CD4-positive, alpha-beta T cell (primary cell): ENCODE measurements at regions not wholly inside any gene's neighbourhood (a gene's known extent, or its start where the extent isn't known, plus 50 kb on each side); places are given as distances from the start of the nearest gene placed in this dataset.

Experiments
- ATAC-seq: fragments of 200-7000 bp; cut with Tn5 transposase; one replicate; pipeline ENCODE4 v1.10.0; 2022; ENCODE audit warnings: mild to moderate bottlenecking; ENCODE audit not compliant: poor library complexity
- CTCF ChIA-PET: fragments of 350-600 bp; sonication (Branson Sonifier 250); formaldehyde crosslinking; loops from one replicate; lab custom pipeline; 2021; ENCODE audit warnings: antibody characterized with exemption, inconsistent platforms; lab: Charles Lee
- POLR2A ChIA-PET: fragments of 350-600 bp; sonication (Branson Sonifier 250); formaldehyde crosslinking; loops from one replicate; lab custom pipeline; 2021; ENCODE audit warnings: antibody characterized with exemption, inconsistent platforms; lab: Charles Lee
- DNase-seq, 14 experiments: peaks; one replicate each; pipeline ENCODE4 v3.0.0-alpha.2; 2013 to 2020; ENCODE audit warnings: mixed read lengths in 2 of 14
- H3K27ac ChIP-seq, 2 donors: one replicate each; pipeline versions ENCODE4 v1.5.1 to v1.7.0; 2013; ENCODE audit warnings: low read length in 2 of 2, low read depth in 1 of 2, mild to moderate bottlenecking in 1 of 2
- H3K27me3 ChIP-seq, 2 experiments: 1 replicate in 1 of 2; 2 replicates in 1 of 2; pipeline versions ENCODE4 v1.6.1 to v1.7.0; 2013; ENCODE audit warnings: low read length in 2 of 2, control low read depth in 1 of 2, mild to moderate bottlenecking in 1 of 2, moderate library complexity in 1 of 2; ENCODE audit not compliant: insufficient read depth in 2 of 2, control insufficient read depth in 1 of 2
- H3K36me3 ChIP-seq: one replicate; pipeline ENCODE4 v1.6.1; 2013; ENCODE audit warnings: low read length, control low read depth; ENCODE audit not compliant: insufficient read depth
- H3K4me1 ChIP-seq: one replicate; pipeline ENCODE4 v1.6.1; 2013; ENCODE audit warnings: low read length, control low read depth; ENCODE audit not compliant: insufficient read depth
- H3K4me3 ChIP-seq: one replicate; pipeline ENCODE4 v1.5.1; 2013; ENCODE audit warnings: mild to moderate bottlenecking, low read length, moderate library complexity
- H3K9me3 ChIP-seq, 2 experiments: 1 replicate in 1 of 2; 2 replicates in 1 of 2; pipeline versions ENCODE4 v1.6.1 to v1.7.0; 2013; ENCODE audit warnings: low read length in 2 of 2, mild to moderate bottlenecking in 2 of 2, control low read depth in 1 of 2, moderate library complexity in 1 of 2; ENCODE audit not compliant: control insufficient read depth in 1 of 2, insufficient read depth in 1 of 2
- H3K27ac Mint-ChIP-seq: one replicate; pipeline ENCODE4 v1.8.0; 2020; ENCODE audit warnings: mixed read lengths
- H3K27me3 Mint-ChIP-seq: one replicate; pipeline ENCODE4 v1.8.0; 2021; ENCODE audit warnings: mixed read lengths
- H3K36me3 Mint-ChIP-seq: one replicate; pipeline ENCODE4 v1.8.0; 2021; ENCODE audit warnings: low read depth, mixed read lengths
- H3K4me1 Mint-ChIP-seq: one replicate; pipeline ENCODE4 v1.8.0; 2021; ENCODE audit warnings: low read depth, mixed read lengths
- H3K4me3 Mint-ChIP-seq: one replicate; pipeline ENCODE4 v1.8.0; 2020; ENCODE audit warnings: mild to moderate bottlenecking, mixed read lengths
- H3K9me3 Mint-ChIP-seq: one replicate; pipeline ENCODE4 v1.8.0; 2020; ENCODE audit warnings: mixed read lengths
- CTCF ChIP-seq: fragments of 200-600 bp; IDR thresholded peaks from one replicate; pipeline ENCODE4 v1.8.0; 2022; ENCODE audit warnings: antibody characterized with exemption, mild to moderate bottlenecking
- intact Hi-C, 2 experiments: fragments of 100-400 bp; cut with DNase I in 1 of 2; cut with micrococcal nuclease in 1 of 2; formaldehyde crosslinking; loops; one replicate each; pipeline versions ENCODE4 v1.15.1 to v1.9.0; 2023 to 2025; cut with DNase I, micrococcal nuclease

- no peaks in the 10 kb centered on the region for H3K27me3 ChIP-seq
- peaks cover 5% of the 10 kb centered on the region for H3K4me1 ChIP-seq
- peaks cover 20% of the 10 kb centered on the region for H3K4me1 Mint-ChIP-seq
- H3K27me3 Mint-ChIP-seq: no peaks in the 10 kb centered on the region
- no peaks in the 10 kb centered on the region for H3K36me3 Mint-ChIP-seq
- no peak overlapping the region for H3K27ac Mint-ChIP-seq
- no peaks in the 10 kb centered on the region for H3K9me3 ChIP-seq
- peak; percentile 71 for ATAC-seq
- POLR2A ChIA-PET: interaction anchor here (1.0 to 2.1 kb wide), 6 partner anchors 17 to 237 kb away, joined by 3 to 22 read pairs (median 8); partner anchors contain the start of gene TNFAIP3
- no peak overlapping the region for H3K27ac ChIP-seq
- H3K36me3 ChIP-seq: no peaks in the 10 kb centered on the region
- peaks cover under 1% of the 10 kb centered on the region for H3K9me3 Mint-ChIP-seq
- TF ChIP-seq CTCF: peak; percentile 96
- CTCF ChIA-PET: interaction anchor here (0.6 to 2.2 kb wide), 18 partner anchors 11 to 246 kb away, joined by 3 to 11 read pairs (median 4); partner anchors contain the start of gene TNFAIP3
- peak in 5 of 14 experiments; percentile 10 to 69 (median 53) for DNase-seq
- H3K4me3 Mint-ChIP-seq: no peak overlapping the region
- intact Hi-C loops: loop anchor here (1.0 to 5.0 kb wide), 6 partner anchors 62 to 240 kb away; partner anchors contain the start of gene TNFAIP3 (in 1 of the 2)
- no peak overlapping the region for H3K4me3 ChIP-seq
These were observed 77.9 kb downstream of the TNFAIP3 start for GRCh38 chr6:137944793-137945498.

GRCh38 chr6:137949686-137950390 lies 82.8 kb downstream of the TNFAIP3 start:
- ATAC-seq (peak; percentile 66), DNase-seq (peak in 3 of 14 experiments; percentile 63 to 77 (median 67))
- Histone ChIP-seq H3K27ac (peak overlapping the region in 1 of 2 donors; percentile 51), H3K4me1 (peaks cover 13% of the 10 kb centered on the region), H3K4me3 (no peak overlapping the region), H3K27me3 (no peaks in the 10 kb centered on the region), H3K36me3 (no peaks in the 10 kb centered on the region), H3K9me3 (no peaks in the 10 kb centered on the region)
- Mint-ChIP-seq H3K27me3 (no peaks in the 10 kb centered on the region), H3K4me1 (peaks cover 23% of the 10 kb centered on the region), H3K4me3 (no peak overlapping the region), H3K9me3 (no peaks in the 10 kb centered on the region), H3K27ac (peak overlapping the region; percentile 5), H3K36me3 (no peaks in the 10 kb centered on the region)
- POLR2A ChIA-PET: interaction anchor here (0.6 to 1.6 kb wide), 5 partner anchors 25 to 242 kb away, joined by 3 to 7 read pairs (median 5); partner anchors contain the start of gene TNFAIP3
- CTCF ChIA-PET: interaction anchor here (1.2 kb wide), 1 partner anchor 26 kb away, joined by 5 read pairs; no protein-coding TSS in a partner anchor
- intact Hi-C loops: loop anchor here (5.0 kb wide), 2 partner anchors 83 to 803 kb away; partner anchors contain the start of gene TNFAIP3 (in 1 of the 2)
- no peak for TF ChIP-seq CTCF

GRCh38 chr6:137950581-137950980 lies 83.5 kb downstream of the TNFAIP3 start:
- CTCF ChIA-PET: no interaction called here
- Histone ChIP-seq H3K4me1 (peaks cover 11% of the 10 kb centered on the region), H3K27me3 (no peaks in the 10 kb centered on the region), H3K4me3 (no peak overlapping the region), H3K9me3 (peaks cover 0 to under 1% of the 10 kb centered on the region in 2 experiments), H3K27ac (peak overlapping the region in 1 of 2 donors; percentile 51), H3K36me3 (no peaks in the 10 kb centered on the region)
- Mint-ChIP-seq H3K9me3 (no peaks in the 10 kb centered on the region), H3K36me3 (no peaks in the 10 kb centered on the region), H3K27ac (no peak overlapping the region), H3K4me1 (peaks cover 19% of the 10 kb centered on the region), H3K27me3 (no peaks in the 10 kb centered on the region), H3K4me3 (no peak overlapping the region)
- ATAC-seq (no peak), DNase-seq (no peak)
- intact Hi-C loops: loop anchor here in 1 of 2 experiments (5.0 kb wide), 1 partner anchor 803 kb away; no protein-coding TSS in a partner anchor
- no peak for TF ChIP-seq CTCF
- POLR2A ChIA-PET: interaction anchor here (0.6 to 1.6 kb wide), 5 partner anchors 25 to 243 kb away, joined by 3 to 7 read pairs (median 5); partner anchors contain the start of gene TNFAIP3
